ENCODE measurements at regions not wholly inside any gene's neighbourhood (a gene's known extent, or its start where the extent isn't known, plus 50 kb on each side); places are given as distances from the start of the nearest gene placed in this dataset.

- intact Hi-C loops (cut with micrococcal nuclease) = loop anchor here (2.0 kb wide), 1 partner anchor 217 kb away; no protein-coding TSS in a partner anchor
- CTCF ChIA-PET = interaction anchor here (0.9 to 1.5 kb wide), 6 partner anchors 8 to 582 kb away, joined by 3 to 6 read pairs (median 4); no protein-coding TSS in a partner anchor
- Histone ChIP-seq H3K4me2 (ENCODE audit: low read length) (peak overlapping the region; percentile 69), H3K9me3 (ENCODE audit: control insufficient read depth in 1 of 2, insufficient read depth in 1 of 2, low read depth in 1 of 2, low read length in 2 of 2) (no peaks in the 10 kb centered on the region), H3K4me1 (ENCODE audit: control insufficient read depth in 1 of 2, insufficient read depth in 2 of 2, low read length in 2 of 2) (no peaks in the 10 kb centered on the region), H4K20me1 (ENCODE audit: insufficient read depth) (no peaks in the 10 kb centered on the region), H3K79me2 (ENCODE audit: insufficient read depth, low read length) (no peaks in the 10 kb centered on the region), H3K27me3 (ENCODE audit: insufficient read depth, low read length) (no peaks in the 10 kb centered on the region), H3K36me3 (ENCODE audit: control insufficient read depth in 1 of 2, insufficient read depth in 2 of 2, low read length in 2 of 2) (no peaks in the 10 kb centered on the region), H3K9me2 (ENCODE audit: insufficient read depth) (no peaks in the 10 kb centered on the region), H3K4me3 (replicated peaks in 1 of 2; ENCODE audit: low read depth in 1 of 2, low read length in 2 of 2) (peak overlapping the region; percentile 49 to 56), H2AFZ (ENCODE audit: low read depth, low read length, poor library complexity, severe bottlenecking) (peak overlapping the region; percentile 93), H3K27ac (ENCODE audit: low read depth, low read length) (no peak overlapping the region), H3K9ac (ENCODE audit: low read length) (peak overlapping the region; percentile 37)
- no peak for TF ChIP-seq TCF7L2 (IDR thresholded peaks at IDR 0.05; ENCODE audit: borderline replicate concordance, extremely low read depth, insufficient read depth, insufficient read length)
- TF ChIP-seq EGR1 (IDR thresholded peaks at IDR 0.05; ENCODE audit: low read depth) = no peak
- TF ChIP-seq REST (IDR thresholded peaks at IDR 0.05; ENCODE audit: low read depth) = no peak
- peak; percentile 10; the same call in 1 of the 2 replicates for TF ChIP-seq JUND (IDR thresholded peaks at IDR 0.05)
- TF ChIP-seq CTCF (IDR thresholded peaks at IDR 0.05 in 2 of 3, conservative IDR thresholded peaks at IDR 0.05 in 1 of 3; ENCODE audit: borderline replicate concordance in 1 of 3, insufficient read depth in 1 of 3, low read depth in 2 of 3, low read length in 2 of 3) = peak; percentile 65 to 93 (median 90); a peak in 5 of 6 replicates
- peak; percentile 78 for TF ChIP-seq RAD21 (IDR thresholded peaks at IDR 0.05; ENCODE audit: low read depth)
- TF ChIP-seq ELF1 (IDR thresholded peaks at IDR 0.05; ENCODE audit: borderline replicate concordance, low read depth) = peak; percentile 19; the same call in 1 of the 2 replicates
- TF ChIP-seq SIN3A (IDR thresholded peaks at IDR 0.05; ENCODE audit: low read depth) = no peak
- 0 out of 2 replicates have a peak, but pooled peaks have one; percentile 28 for TF ChIP-seq MAX (IDR thresholded peaks at IDR 0.05)
- no peak for TF ChIP-seq ZFX (IDR thresholded peaks at IDR 0.05)
- peak; percentile 76 for TF ChIP-seq POLR2AphosphoS5 (IDR thresholded peaks at IDR 0.05; ENCODE audit: low read depth, low read length)
- TF ChIP-seq CBX3 (IDR thresholded peaks at IDR 0.05; ENCODE audit: low read depth) = peak; percentile 63; the same call in 1 of the 2 replicates
- peak; percentile 100 for ATAC-seq
- no TSS peak for BruUV-seq (replicated peaks)
- RAD21 ChIA-PET (ENCODE audit: low non-redundant PET in 1 of 2, low total read pairs in 2 of 2, uncharacterized antibody in 2 of 2, unreplicated experiment in 2 of 2) = no interaction called here
- peak; percentile 66 for DNase-seq (ENCODE audit: low read depth, low spot score)
- POLR2A ChIA-PET = interaction anchor here (0.7 to 1.0 kb wide), 2 partner anchors 15 to 42 kb away, joined by 3 read pairs; no protein-coding TSS in a partner anchor
Observed at GRCh38 chr4:180449395-180449956, 1793.7 kb upstream of the TENM3 start.

All from HCT116 (cell line).